H1 (cell line): ENCODE measurements at regions not wholly inside any gene's neighbourhood (a gene's known extent, or its start where the extent isn't known, plus 50 kb on each side); places are given as distances from the start of the nearest gene placed in this dataset.

Experiments
- CTCF ChIA-PET: fragments of 300-600 bp; sonication (Branson Sonifier 250); formaldehyde crosslinking; loops from one replicate; lab custom pipeline; 2021; ENCODE audit not compliant: partially characterized antibody; lab: Charles Lee
- POLR2A ChIA-PET: fragments of 300-600 bp; sonication (Branson Sonifier 250); formaldehyde crosslinking; loops from one replicate; lab custom pipeline; 2021; ENCODE audit warnings: inconsistent platforms; ENCODE audit not compliant: partially characterized antibody; lab: Charles Lee
- DNase-seq, 2 experiments: peaks; one replicate each; pipeline versions ENCODE4 v3.0.0 to v3.0.0-alpha.2; 2010 to 2022; ENCODE audit warnings: low spot score in 2 of 2, low read depth in 1 of 2, mixed read lengths in 1 of 2
- FAIRE-seq: peaks from 2 replicates; lab custom pipeline; 2011; peaks lifted over from hg19 to GRCh38; lab: Jason Lieb, UNC
- H2AFZ ChIP-seq: 2 replicates; pipeline ENCODE4 v1.8.1; 2012; ENCODE audit warnings: low read length, inconsistent platforms
- H2AK5ac ChIP-seq: 2 replicates; pipeline ENCODE4 v1.6.1; 2013; ENCODE audit warnings: low read depth, low read length
- H2BK120ac ChIP-seq: replicated peaks from 2 replicates; pipeline ENCODE3; 2013; ENCODE audit warnings: low read depth, low read length, inconsistent platforms
- H2BK12ac ChIP-seq: 2 replicates; pipeline ENCODE4 v1.6.1; 2013; ENCODE audit warnings: low read depth, low read length
- H2BK15ac ChIP-seq: 2 replicates; pipeline ENCODE4 v1.6.1; 2013; ENCODE audit warnings: low read length
- H2BK20ac ChIP-seq: 2 replicates; pipeline ENCODE4 v1.6.1; 2013; ENCODE audit warnings: low read length
- H2BK5ac ChIP-seq: 2 replicates; pipeline ENCODE4 v1.6.1; 2013; ENCODE audit warnings: low read depth, low read length
- H3K14ac ChIP-seq: 2 replicates; pipeline ENCODE4 v1.6.1; 2013; ENCODE audit warnings: inconsistent platforms; ENCODE audit not compliant: insufficient read length
- H3K18ac ChIP-seq: 2 replicates; pipeline ENCODE4 v1.6.1; 2013; ENCODE audit warnings: low read length; ENCODE audit errors: extremely low read depth
- H3K23ac ChIP-seq: 2 replicates; pipeline ENCODE4 v1.6.1; 2013; ENCODE audit warnings: inconsistent platforms; ENCODE audit not compliant: insufficient read length
- H3K23me2 ChIP-seq: 2 replicates; pipeline ENCODE4 v1.6.1; 2013; ENCODE audit warnings: low read depth, low read length
- H3K27ac ChIP-seq: 2 replicates; pipeline ENCODE4 v1.6.1; 2011; ENCODE audit warnings: low read depth, low read length, inconsistent platforms
- H3K27me3 ChIP-seq, 4 experiments: replicated peaks in 1 of 4; 1 replicate in 1 of 4; 2 replicates in 3 of 4; pipeline versions ENCODE4 v1.6.1 to v1.8.1; 2011 to 2013; ENCODE audit warnings: low read length in 3 of 4, mild to moderate bottlenecking in 3 of 4, inconsistent platforms in 2 of 4, mixed read lengths in 2 of 4, moderate library complexity in 1 of 4; ENCODE audit not compliant: control insufficient read depth in 3 of 4, insufficient read depth in 3 of 4; ENCODE audit errors: extremely low read depth in 1 of 4
- H3K36me3 ChIP-seq, 4 experiments: 2 replicates each; pipeline versions ENCODE4 v1.6.1 to v1.8.1; 2011 to 2013; ENCODE audit warnings: mild to moderate bottlenecking in 4 of 4, low read length in 3 of 4, moderate library complexity in 2 of 4, control low read depth in 1 of 4, inconsistent platforms in 1 of 4; ENCODE audit not compliant: insufficient read depth in 4 of 4, control insufficient read depth in 2 of 4
- H3K4ac ChIP-seq: replicated peaks from 2 replicates; pipeline ENCODE3; 2013; ENCODE audit warnings: low read length, low read depth, mixed read lengths, inconsistent platforms; ENCODE audit not compliant: insufficient read length
- H3K4me1 ChIP-seq, 4 experiments: replicated peaks in 1 of 4; 1 replicate in 1 of 4; 2 replicates in 3 of 4; pipeline versions ENCODE4 v1.6.1 to v1.8.1; 2011 to 2013; ENCODE audit warnings: low read length in 3 of 4, inconsistent platforms in 2 of 4, mixed read lengths in 1 of 4; ENCODE audit not compliant: insufficient read depth in 4 of 4, control insufficient read depth in 3 of 4
- H3K4me2 ChIP-seq, 2 experiments: 2 replicates each; pipeline versions ENCODE4 v1.6.1 to v1.8.1; 2011 to 2013; ENCODE audit warnings: low read depth in 2 of 2, low read length in 2 of 2, control low read depth in 1 of 2, inconsistent platforms in 1 of 2, mild to moderate bottlenecking in 1 of 2; ENCODE audit not compliant: insufficient read depth in 1 of 2
- H3K4me3 ChIP-seq, 4 experiments: fragments of 200-600, 300-600 bp in 1 of 4; sonication (generic), shearing (Covaris generic), sonication (Bioruptor Twin) in 1 of 4; 2 replicates each; pipeline versions ENCODE4 v1.5.1 to v1.8.1; 2011 to 2016; ENCODE audit warnings: low read length in 4 of 4, low read depth in 3 of 4, control low read depth in 2 of 4, inconsistent platforms in 2 of 4, mild to moderate bottlenecking in 2 of 4, mixed read lengths in 1 of 4, moderate library complexity in 1 of 4; ENCODE audit not compliant: insufficient read depth in 2 of 4; ENCODE audit errors: extremely low read depth in 1 of 4
- H3K56ac ChIP-seq: replicated peaks from 2 replicates; pipeline ENCODE3; 2013; ENCODE audit warnings: low read depth, mild to moderate bottlenecking, mixed read lengths, low read length, inconsistent platforms; ENCODE audit not compliant: insufficient read length
- H3K79me1 ChIP-seq: 2 replicates; pipeline ENCODE4 v1.6.1; 2013; ENCODE audit warnings: low read depth, low read length, control low read depth
- H3K79me2 ChIP-seq, 2 experiments: 2 replicates each; pipeline versions ENCODE4 v1.6.1 to v1.8.1; 2012 to 2013; ENCODE audit warnings: low read length in 2 of 2, mild to moderate bottlenecking in 2 of 2, inconsistent platforms in 1 of 2; ENCODE audit not compliant: insufficient read depth in 2 of 2, control insufficient read depth in 1 of 2
- H3K9ac ChIP-seq, 4 experiments: replicated peaks in 1 of 4; 1 replicate in 1 of 4; 2 replicates in 3 of 4; pipeline versions ENCODE4 v1.6.1 to v1.8.1; 2011 to 2013; ENCODE audit warnings: low read depth in 3 of 4, low read length in 3 of 4, control low read depth in 2 of 4, mild to moderate bottlenecking in 2 of 4, moderate library complexity in 2 of 4, inconsistent platforms in 1 of 4; ENCODE audit errors: extremely low read depth in 1 of 4
- H3K9me3 ChIP-seq, 2 experiments: 2 replicates each; pipeline versions ENCODE4 v1.6.1 to v1.8.1; 2012 to 2013; ENCODE audit warnings: mild to moderate bottlenecking in 2 of 2, moderate library complexity in 2 of 2, control low read depth in 1 of 2, inconsistent platforms in 1 of 2, low read depth in 1 of 2, low read length in 1 of 2, mixed read lengths in 1 of 2; ENCODE audit not compliant: insufficient read depth in 2 of 2
- H4K20me1 ChIP-seq, 2 experiments: replicated peaks in 1 of 2; 2 replicates each; pipeline versions ENCODE3 to v1.8.1; 2011 to 2013; ENCODE audit warnings: inconsistent platforms in 2 of 2, low read length in 2 of 2, mild to moderate bottlenecking in 1 of 2; ENCODE audit not compliant: insufficient read depth in 2 of 2, control insufficient read depth in 1 of 2
- H4K5ac ChIP-seq: 2 replicates; pipeline ENCODE4 v1.6.1; 2013; ENCODE audit warnings: low read length, low read depth, mixed read lengths, inconsistent platforms; ENCODE audit not compliant: insufficient read length
- H4K8ac ChIP-seq: 2 replicates; pipeline ENCODE4 v1.8.0; 2013; ENCODE audit warnings: mild to moderate bottlenecking, moderate library complexity, low read length, inconsistent platforms; ENCODE audit not compliant: insufficient read depth; ENCODE audit errors: extremely low read depth
- H4K91ac ChIP-seq: replicated peaks from 2 replicates; pipeline ENCODE3; 2013; ENCODE audit warnings: low read length, mixed read lengths, inconsistent platforms; ENCODE audit not compliant: insufficient read length
- EZH2 ChIP-seq: fragments of 200-600 bp; sonication (generic); IDR thresholded peaks from 2 replicates; pipeline ENCODE4 v1.7.1; 2012; ENCODE audit warnings: low read depth, mild to moderate bottlenecking, moderate library complexity, low read length, inconsistent platforms; ENCODE audit not compliant: severe bottlenecking
- FOSL1 ChIP-seq: IDR thresholded peaks from 2 replicates; pipeline ENCODE4 v1.6.1; 2011; ENCODE audit warnings: mild to moderate bottlenecking, low read depth, low read length, moderate library complexity; ENCODE audit not compliant: insufficient read depth
- HDAC6 ChIP-seq: IDR thresholded peaks from one replicate; pipeline ENCODE4 v1.7.1; 2012; ENCODE audit warnings: low read depth, mild to moderate bottlenecking, inconsistent platforms, low read length, moderate library complexity
- whole genome bisulfite sequencing, 2 experiments: shearing (Covaris generic) in 1 of 2; methylation state at CpG; one replicate each; pipeline versions ENCODE4 v1.1.6 to v1.1.7; 2013 to 2015; ENCODE audit warnings: low lambda C conversion rate in 2 of 2, mixed read lengths in 2 of 2, inconsistent platforms in 1 of 2, low coverage in 1 of 2, missing lambda C conversion rate in 1 of 2; ENCODE audit not compliant: insufficient replicate concordance in 2 of 2, insufficient coverage in 1 of 2, insufficient read length in 1 of 2; ENCODE audit errors: extremely low coverage in 1 of 2, missing lambda C conversion rate in 1 of 2; 5-methylcytosine and 5-hydroxymethylcytosine counted together

GRCh38 chr1:105865546-105865945 lies 1190.9 kb upstream of the PRMT6 start:
- H2BK20ac ChIP-seq = no peak overlapping the region
- ChIA-PET POLR2A (no interaction called here), CTCF (no interaction called here)
- FAIRE-seq = no peak
- H2BK5ac ChIP-seq = no peak overlapping the region
- no peaks in the 10 kb centered on the region for H4K20me1 ChIP-seq
- no peak overlapping the region for H3K4me2 ChIP-seq
- no peak overlapping the region for H2AK5ac ChIP-seq
- H4K8ac ChIP-seq = no peak overlapping the region
- no peak overlapping the region for H2AFZ ChIP-seq
- H3K4me3 ChIP-seq = no peak overlapping the region
- H3K79me1 ChIP-seq = no peaks in the 10 kb centered on the region
- peaks cover 0 to 2% of the 10 kb centered on the region in 2 experiments; a peak in 1 of 4 replicates for H3K9me3 ChIP-seq
- no peak for DNase-seq
- no peaks in the 10 kb centered on the region for H3K79me2 ChIP-seq
- H3K23me2 ChIP-seq = no peaks in the 10 kb centered on the region
- no peak overlapping the region for H4K5ac ChIP-seq
- H3K23ac ChIP-seq = no peak overlapping the region
- no peak overlapping the region for H3K18ac ChIP-seq
- no peak overlapping the region for H3K9ac ChIP-seq
- no peak overlapping the region for H4K91ac ChIP-seq
- no peak overlapping the region for H2BK12ac ChIP-seq
- H3K27ac ChIP-seq = no peak overlapping the region
- H2BK120ac ChIP-seq = no peak overlapping the region
- no peak overlapping the region for H3K14ac ChIP-seq
- TF ChIP-seq FOSL1 (no peak), EZH2 (no peak), HDAC6 (no peak)
- no peak overlapping the region for H3K56ac ChIP-seq
- no peaks in the 10 kb centered on the region for H3K36me3 ChIP-seq
- H3K27me3 ChIP-seq = no peaks in the 10 kb centered on the region
- no peaks in the 10 kb centered on the region for H3K4me1 ChIP-seq
- no peak overlapping the region for H3K4ac ChIP-seq
- 90% methylated on average over 2 of the region's 2 CpGs; no CpG with 5 or more reads in 1 of the 2 experiments for WGBS, 2 experiments
- H2BK15ac ChIP-seq = no peak overlapping the region
